ENCODE measurements at regions not wholly inside any gene's neighbourhood (a gene's known extent, or its start where the extent isn't known, plus 50 kb on each side); places are given as distances from the start of the nearest gene placed in this dataset.

- no peak for TF ChIP-seq CTCF (conservative IDR thresholded peaks at IDR 0.05 in 1 of 2, IDR thresholded peaks at IDR 0.05 in 1 of 2; ENCODE audit: extremely low read depth in 1 of 2, insufficient read depth in 1 of 2, low read depth in 1 of 2, low read length in 2 of 2)
- no peak for TF ChIP-seq EZH2 (IDR thresholded peaks at IDR 0.05; ENCODE audit: borderline replicate concordance, low read length)
Observed at GRCh38 chr5:25641124-25641523, 996.3 kb upstream of the CDH10 start.

Measured in mammary epithelial cell (primary cell).